Progenitor cell of endocrine pancreas (in vitro differentiated cells): ENCODE measurements at regions not wholly inside any gene's neighbourhood (a gene's known extent, or its start where the extent isn't known, plus 50 kb on each side); places are given as distances from the start of the nearest gene placed in this dataset.

Source experiments
- DNase-seq: peaks from one replicate; pipeline ENCODE4 v3.0.0; 2021; ENCODE audit warnings: low spot score; ENCODE audit not compliant: unreplicated experiment
- H3K27ac Mint-ChIP-seq: 2 replicates; pipeline ENCODE4 v1.8.0; 2021; ENCODE audit warnings: mild to moderate bottlenecking, moderate library complexity, mixed read lengths
- H3K27me3 Mint-ChIP-seq: 2 replicates; pipeline ENCODE4 v1.8.0; 2021; ENCODE audit warnings: mixed read lengths
- H3K36me3 Mint-ChIP-seq: 2 replicates; pipeline ENCODE4 v1.8.0; 2022; ENCODE audit warnings: mixed read lengths; ENCODE audit not compliant: insufficient read depth
- H3K4me1 Mint-ChIP-seq: 2 replicates; pipeline ENCODE4 v1.8.0; 2021; ENCODE audit warnings: low read depth, mixed read lengths
- H3K4me3 Mint-ChIP-seq: 2 replicates; pipeline ENCODE4 v1.8.0; 2021; ENCODE audit warnings: low read depth, mild to moderate bottlenecking, moderate library complexity, mixed read lengths
- H3K9me3 Mint-ChIP-seq: 2 replicates; pipeline ENCODE4 v1.8.0; 2021; ENCODE audit warnings: low read depth, mixed read lengths
- TF ChIP-seq, protein P1 (sequence below): fragments of 200-600 bp; sonication (generic); IDR thresholded peaks from one replicate; pipeline ENCODE4 v1.5.0; 2021; ENCODE audit warnings: antibody characterized with exemption, mild to moderate bottlenecking; ENCODE audit not compliant: unreplicated experiment

DNA sequence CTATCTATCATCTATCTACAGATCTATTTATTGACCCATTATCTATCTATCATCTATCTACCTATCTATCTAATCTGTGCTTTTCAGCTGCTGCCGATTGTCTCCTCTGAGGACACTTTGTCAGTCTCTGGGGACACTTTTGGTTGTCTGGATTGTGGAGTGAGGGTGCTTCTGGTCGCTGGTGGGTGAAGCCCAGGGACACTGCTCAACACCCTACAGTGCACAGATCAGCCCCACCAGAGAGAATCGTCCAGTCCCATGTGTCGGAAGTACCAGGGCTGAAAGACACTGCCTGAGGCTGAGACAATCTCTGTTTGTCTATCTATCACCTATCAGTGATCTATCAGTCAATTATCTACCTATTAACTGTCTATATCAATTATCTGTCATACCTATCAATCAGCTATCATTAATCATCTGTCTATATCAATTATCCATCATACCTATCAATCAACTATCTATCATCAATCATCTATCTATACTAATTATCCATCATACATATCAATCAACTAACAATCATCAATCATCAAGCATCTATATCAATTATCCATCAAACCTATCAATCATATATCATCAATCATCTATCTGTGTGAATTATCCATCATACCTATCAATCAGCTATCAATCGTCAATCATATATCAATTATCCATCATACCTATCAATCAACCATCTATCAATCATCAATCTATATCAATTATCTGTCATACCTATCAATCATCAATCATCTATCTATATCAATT is 70.0 kb upstream of the PPP2R3B start:
- peaks cover 1% of the 10 kb centered on the region for H3K4me1 Mint-ChIP-seq
- TF ChIP-seq, protein P1, sequence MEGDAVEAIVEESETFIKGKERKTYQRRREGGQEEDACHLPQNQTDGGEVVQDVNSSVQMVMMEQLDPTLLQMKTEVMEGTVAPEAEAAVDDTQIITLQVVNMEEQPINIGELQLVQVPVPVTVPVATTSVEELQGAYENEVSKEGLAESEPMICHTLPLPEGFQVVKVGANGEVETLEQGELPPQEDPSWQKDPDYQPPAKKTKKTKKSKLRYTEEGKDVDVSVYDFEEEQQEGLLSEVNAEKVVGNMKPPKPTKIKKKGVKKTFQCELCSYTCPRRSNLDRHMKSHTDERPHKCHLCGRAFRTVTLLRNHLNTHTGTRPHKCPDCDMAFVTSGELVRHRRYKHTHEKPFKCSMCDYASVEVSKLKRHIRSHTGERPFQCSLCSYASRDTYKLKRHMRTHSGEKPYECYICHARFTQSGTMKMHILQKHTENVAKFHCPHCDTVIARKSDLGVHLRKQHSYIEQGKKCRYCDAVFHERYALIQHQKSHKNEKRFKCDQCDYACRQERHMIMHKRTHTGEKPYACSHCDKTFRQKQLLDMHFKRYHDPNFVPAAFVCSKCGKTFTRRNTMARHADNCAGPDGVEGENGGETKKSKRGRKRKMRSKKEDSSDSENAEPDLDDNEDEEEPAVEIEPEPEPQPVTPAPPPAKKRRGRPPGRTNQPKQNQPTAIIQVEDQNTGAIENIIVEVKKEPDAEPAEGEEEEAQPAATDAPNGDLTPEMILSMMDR: no peak
- peak overlapping the region; percentile 3 for H3K27ac Mint-ChIP-seq
- DNase-seq: no peak
- peaks cover 6% of the 10 kb centered on the region for H3K27me3 Mint-ChIP-seq
- H3K36me3 Mint-ChIP-seq: no peaks in the 10 kb centered on the region
- H3K4me3 Mint-ChIP-seq: no peak overlapping the region
- H3K9me3 Mint-ChIP-seq: peaks cover 20% of the 10 kb centered on the region

DNA sequence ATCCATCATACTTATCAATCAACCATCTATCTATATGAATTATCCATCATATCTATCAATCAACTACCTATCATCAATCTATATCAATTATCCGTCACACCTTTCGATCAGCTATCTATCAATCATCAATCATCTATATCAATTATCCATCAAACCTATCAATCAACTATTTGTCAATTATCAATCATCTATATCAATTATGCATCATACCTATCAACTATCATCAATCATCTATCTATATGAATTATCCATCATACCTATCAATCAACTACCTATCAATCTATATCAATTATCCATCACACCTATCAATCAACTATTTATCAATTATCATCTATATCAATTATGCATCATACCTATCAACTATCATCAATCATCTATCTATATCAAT is 70.6 kb upstream of the PPP2R3B start:
- Mint-ChIP-seq H3K36me3 (no peaks in the 10 kb centered on the region), H3K4me1 (peaks cover 1% of the 10 kb centered on the region), H3K9me3 (peaks cover 23% of the 10 kb centered on the region), H3K4me3 (no peak overlapping the region), H3K27me3 (peaks cover 3% of the 10 kb centered on the region), H3K27ac (peak overlapping the region; percentile 3)
- no peak for DNase-seq
- TF ChIP-seq, protein P1: no peak

DNA sequence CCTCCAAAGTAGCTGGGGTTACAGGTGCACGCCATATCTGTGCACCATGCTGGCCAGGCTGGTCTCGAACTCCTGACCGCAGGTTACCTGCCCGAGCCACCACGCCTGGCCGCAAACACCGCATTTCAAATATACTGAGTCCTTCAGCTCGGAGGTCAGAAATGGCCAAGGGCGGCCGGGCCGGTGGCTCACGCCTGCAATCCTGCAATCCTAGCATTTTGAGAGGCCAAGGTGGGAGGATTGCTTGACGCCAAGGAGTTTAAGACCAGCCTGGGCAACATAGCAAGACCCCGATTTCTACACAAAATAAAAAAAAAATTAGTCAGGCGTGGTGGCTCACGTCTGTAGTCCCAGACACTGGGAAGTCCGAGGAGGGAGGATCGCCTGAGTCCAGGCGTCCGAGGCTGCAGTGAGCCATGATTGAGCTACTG is 71.9 kb upstream of the PPP2R3B start:
- Mint-ChIP-seq H3K9me3 (peaks cover 23% of the 10 kb centered on the region), H3K27me3 (no peaks in the 10 kb centered on the region), H3K4me1 (peaks cover 1% of the 10 kb centered on the region), H3K36me3 (no peaks in the 10 kb centered on the region), H3K4me3 (no peak overlapping the region), H3K27ac (no peak overlapping the region)
- TF ChIP-seq, protein P1: no peak
- no peak for DNase-seq

- Mint-ChIP-seq H3K27ac (no peak overlapping the region), H3K36me3 (no peaks in the 10 kb centered on the region), H3K9me3 (peaks cover 23% of the 10 kb centered on the region), H3K4me1 (peaks cover 1% of the 10 kb centered on the region), H3K27me3 (no peaks in the 10 kb centered on the region), H3K4me3 (no peak overlapping the region)
- TF ChIP-seq, protein P1: no peak
- no peak for DNase-seq
These were observed 72.9 kb upstream of the PPP2R3B start for GRCh38 chrX:459611-460010.

GRCh38 chrX:460116-460515 is 73.4 kb upstream of the PPP2R3B start:
- Mint-ChIP-seq H3K27me3 (no peaks in the 10 kb centered on the region), H3K9me3 (peaks cover 23% of the 10 kb centered on the region), H3K4me1 (peaks cover 1% of the 10 kb centered on the region), H3K27ac (no peak overlapping the region), H3K36me3 (no peaks in the 10 kb centered on the region), H3K4me3 (no peak overlapping the region)
- TF ChIP-seq, protein P1: no peak
- DNase-seq: no peak
